Neural progenitor cell (in vitro differentiated cells): ENCODE measurements at regions not wholly inside any gene's neighbourhood (a gene's known extent, or its start where the extent isn't known, plus 50 kb on each side); places are given as distances from the start of the nearest gene placed in this dataset.

Source experiments
- DNase-seq: peaks from one replicate; pipeline ENCODE4 v3.0.0-alpha.2; 2016; ENCODE audit warnings: low spot score
- H2AFZ ChIP-seq: fragments of 200-600 bp; sonication (generic); replicated peaks from 2 replicates; pipeline ENCODE4 v1.6.1; 2016; ENCODE audit warnings: antibody characterized with exemption
- H3F3A ChIP-seq: fragments of 200-600 bp; sonication (generic); 2 replicates; pipeline ENCODE4 v1.6.1; 2016; ENCODE audit warnings: antibody characterized with exemption, low read depth
- H3K27ac ChIP-seq: fragments of 200-600 bp; sonication (generic); 2 replicates; pipeline ENCODE4 v1.5.1; 2016; ENCODE audit warnings: mild to moderate bottlenecking
- H3K27me3 ChIP-seq: fragments of 200-600 bp; sonication (generic); 2 replicates; pipeline ENCODE4 v1.6.1; 2016; ENCODE audit warnings: mild to moderate bottlenecking, moderate library complexity
- H3K36me3 ChIP-seq: fragments of 200-600 bp; sonication (generic); 2 replicates; pipeline ENCODE4 v1.5.1; 2016
- H3K4me1 ChIP-seq: fragments of 200-600 bp; sonication (generic); 2 replicates; pipeline ENCODE4 v1.6.1; 2016; ENCODE audit warnings: mixed run types
- H3K4me2 ChIP-seq: fragments of 200-600 bp; sonication (generic); 2 replicates; pipeline ENCODE4 v1.6.1; 2016
- H3K4me3 ChIP-seq: fragments of 200-600 bp; sonication (generic); 2 replicates; pipeline ENCODE4 v1.5.1; 2016
- H3K79me2 ChIP-seq: fragments of 200-600 bp; sonication (generic); 2 replicates; pipeline ENCODE4 v1.6.1; 2016; ENCODE audit warnings: low read depth
- H3K9ac ChIP-seq: fragments of 200-600 bp; sonication (generic); 2 replicates; pipeline ENCODE4 v1.6.1; 2016
- H3K9me3 ChIP-seq: fragments of 200-600 bp; sonication (generic); 2 replicates; pipeline ENCODE4 v1.5.1; 2016; ENCODE audit warnings: low read depth
- H4K20me1 ChIP-seq: fragments of 200-600 bp; sonication (generic); 2 replicates; pipeline ENCODE4 v1.6.1; 2016; ENCODE audit warnings: low read depth
- H3K27ac Mint-ChIP-seq: 3 replicates; pipeline ENCODE4 v1.8.0; 2021; ENCODE audit warnings: mixed read lengths
- H3K27me3 Mint-ChIP-seq: 2 replicates; pipeline ENCODE4 v1.8.0; 2022; ENCODE audit warnings: low read depth, mild to moderate bottlenecking, inconsistent platforms, moderate library complexity, mixed read lengths; ENCODE audit not compliant: insufficient read depth
- H3K36me3 Mint-ChIP-seq: 3 replicates; pipeline ENCODE4 v1.8.0; 2021; ENCODE audit warnings: mixed read lengths
- H3K4me1 Mint-ChIP-seq: 3 replicates; pipeline ENCODE4 v1.8.0; 2021; ENCODE audit warnings: mixed read lengths
- H3K4me3 Mint-ChIP-seq: 3 replicates; pipeline ENCODE4 v1.8.0; 2021; ENCODE audit warnings: mild to moderate bottlenecking, moderate library complexity, mixed read lengths
- H3K9me3 Mint-ChIP-seq: 3 replicates; pipeline ENCODE4 v1.8.0; 2020; ENCODE audit warnings: mixed read lengths
- CTCF ChIP-seq: fragments of 200-600 bp; sonication (generic); IDR thresholded peaks from 2 replicates; pipeline ENCODE4 v1.5.1; 2017; ENCODE audit warnings: antibody characterized with exemption, mild to moderate bottlenecking
- EZH2 ChIP-seq: fragments of 200-600 bp; sonication (generic); IDR thresholded peaks from 2 replicates; pipeline ENCODE4 v1.6.1; 2017; ENCODE audit warnings: antibody characterized with exemption, mild to moderate bottlenecking, moderate library complexity
- EZH2phosphoT487 ChIP-seq: fragments of 200-600 bp; sonication (generic); IDR thresholded peaks from 2 replicates; pipeline ENCODE4 v1.6.1; 2017; ENCODE audit warnings: antibody characterized with exemption

- no peaks in the 10 kb centered on the region for H3K9me3 ChIP-seq
- H3K4me1 Mint-ChIP-seq = peaks cover 6% of the 10 kb centered on the region
- H3K4me3 Mint-ChIP-seq = no peak overlapping the region
- no peak overlapping the region for H3K4me2 ChIP-seq
- H4K20me1 ChIP-seq = no peaks in the 10 kb centered on the region
- no peak for DNase-seq
- H3K27me3 ChIP-seq = no peaks in the 10 kb centered on the region
- no peaks in the 10 kb centered on the region for H3K4me1 ChIP-seq
- H3K27me3 Mint-ChIP-seq = no peaks in the 10 kb centered on the region
- H2AFZ ChIP-seq = no peak overlapping the region
- no peaks in the 10 kb centered on the region for H3K36me3 ChIP-seq
- H3K9me3 Mint-ChIP-seq = no peaks in the 10 kb centered on the region
- no peak overlapping the region for H3K27ac Mint-ChIP-seq
- no peak for TF ChIP-seq EZH2phosphoT487
- TF ChIP-seq EZH2 = no peak
- no peak for TF ChIP-seq CTCF
- H3K79me2 ChIP-seq = no peaks in the 10 kb centered on the region
- no peaks in the 10 kb centered on the region for H3F3A ChIP-seq
- H3K9ac ChIP-seq = no peak overlapping the region
- H3K4me3 ChIP-seq = no peak overlapping the region
- no peak overlapping the region for H3K27ac ChIP-seq
- H3K36me3 Mint-ChIP-seq = no peaks in the 10 kb centered on the region
Observed at GRCh38 chr6:80921861-80922460, 815.5 kb downstream of the BCKDHB start.

- Histone ChIP-seq H3F3A (no peaks in the 10 kb centered on the region), H3K4me1 (no peaks in the 10 kb centered on the region), H3K9ac (no peak overlapping the region), H3K27me3 (no peaks in the 10 kb centered on the region), H3K4me2 (no peak overlapping the region), H3K79me2 (no peaks in the 10 kb centered on the region), H3K27ac (no peak overlapping the region), H4K20me1 (no peaks in the 10 kb centered on the region), H2AFZ (peak overlapping the region; percentile 5), H3K36me3 (no peaks in the 10 kb centered on the region), H3K4me3 (no peak overlapping the region), H3K9me3 (no peaks in the 10 kb centered on the region)
- Mint-ChIP-seq H3K36me3 (no peaks in the 10 kb centered on the region), H3K27ac (no peak overlapping the region), H3K4me1 (no peaks in the 10 kb centered on the region), H3K27me3 (no peaks in the 10 kb centered on the region), H3K4me3 (no peak overlapping the region), H3K9me3 (peaks cover 4% of the 10 kb centered on the region)
- DNase-seq = no peak
- TF ChIP-seq CTCF (no peak), EZH2phosphoT487 (no peak), EZH2 (no peak)
Observed at GRCh38 chr6:80907831-80908230, 801.4 kb downstream of the BCKDHB start.

- no peak for DNase-seq
- Mint-ChIP-seq H3K36me3 (no peaks in the 10 kb centered on the region), H3K4me3 (no peak overlapping the region), H3K4me1 (no peaks in the 10 kb centered on the region), H3K27ac (no peak overlapping the region), H3K27me3 (no peaks in the 10 kb centered on the region), H3K9me3 (peaks cover 7% of the 10 kb centered on the region)
- no peak overlapping the region for H3K27ac ChIP-seq
- no peaks in the 10 kb centered on the region for H3K9me3 ChIP-seq
- no peak overlapping the region for H3K4me3 ChIP-seq
- no peaks in the 10 kb centered on the region for H3K27me3 ChIP-seq
- no peaks in the 10 kb centered on the region for H4K20me1 ChIP-seq
- H3K9ac ChIP-seq = no peak overlapping the region
- H3K36me3 ChIP-seq = no peaks in the 10 kb centered on the region
- no peak overlapping the region for H2AFZ ChIP-seq
- no peaks in the 10 kb centered on the region for H3K4me1 ChIP-seq
- no peaks in the 10 kb centered on the region for H3K79me2 ChIP-seq
- TF ChIP-seq EZH2 = no peak
- TF ChIP-seq EZH2phosphoT487 = no peak
- no peak for TF ChIP-seq CTCF
- H3K4me2 ChIP-seq = no peak overlapping the region
- H3F3A ChIP-seq = no peaks in the 10 kb centered on the region
Observed at GRCh38 chr6:80903711-80904110, 797.2 kb downstream of the BCKDHB start.
